IPS DF 6.9 (cell line): ENCODE measurements at regions not wholly inside any gene's neighbourhood (a gene's known extent, or its start where the extent isn't known, plus 50 kb on each side); places are given as distances from the start of the nearest gene placed in this dataset.

Source experiments
- DNase-seq: peaks from one replicate; pipeline ENCODE4 v3.0.0-alpha.2; 2013; ENCODE audit warnings: low read depth, low spot score
- H3K27ac ChIP-seq: one replicate; pipeline ENCODE4 v1.5.1; 2013; ENCODE audit warnings: low read length, control low read depth
- H3K27me3 ChIP-seq: 2 replicates; pipeline ENCODE4 v1.6.1; 2013; ENCODE audit warnings: mild to moderate bottlenecking, low read length; ENCODE audit not compliant: control insufficient read depth, insufficient read depth
- H3K36me3 ChIP-seq: 2 replicates; pipeline ENCODE4 v1.6.1; 2013; ENCODE audit warnings: low read length; ENCODE audit not compliant: control insufficient read depth, insufficient read depth
- H3K4me1 ChIP-seq: 2 replicates; pipeline ENCODE4 v1.6.1; 2013; ENCODE audit warnings: low read length; ENCODE audit not compliant: control insufficient read depth, insufficient read depth
- H3K4me3 ChIP-seq: 2 replicates; pipeline ENCODE4 v1.5.1; 2013; ENCODE audit warnings: mild to moderate bottlenecking, low read length
- H3K9me3 ChIP-seq: 2 replicates; pipeline ENCODE4 v1.6.1; 2013; ENCODE audit warnings: low read length, inconsistent platforms; ENCODE audit not compliant: control insufficient read depth, insufficient read depth
- WGBS: extraction: QIAGEN DNeasy Blood & Tissue Kit; methylation state at CpG from one replicate; pipeline ENCODE4 v1.1.7; 2013; ENCODE audit warnings: mixed read lengths, missing lambda C conversion rate; ENCODE audit not compliant: insufficient read length, insufficient coverage; 5-methylcytosine and 5-hydroxymethylcytosine counted together

GRCh38 chr16:72261127-72261526 lies 89.2 kb upstream of the PMFBP1 start:
- WGBS: no CpG with 5 or more reads among the region's 1 CpG
- Histone ChIP-seq H3K4me1 (peaks cover 3% of the 10 kb centered on the region; the same call in 1 of the 2 replicates), H3K27ac (no peak overlapping the region), H3K4me3 (no peak overlapping the region), H3K27me3 (no peaks in the 10 kb centered on the region), H3K9me3 (no peaks in the 10 kb centered on the region), H3K36me3 (no peaks in the 10 kb centered on the region)
- DNase-seq: no peak

- Histone ChIP-seq H3K36me3 (no peaks in the 10 kb centered on the region), H3K27ac (no peak overlapping the region), H3K27me3 (no peaks in the 10 kb centered on the region), H3K9me3 (no peaks in the 10 kb centered on the region), H3K4me3 (no peak overlapping the region), H3K4me1 (peaks cover 3% of the 10 kb centered on the region; the same call in 1 of the 2 replicates)
- WGBS: no CpG with 5 or more reads among the region's 2 CpGs
- DNase-seq: no peak
Measured at GRCh38 chr16:72256398-72257066, 84.6 kb upstream of the PMFBP1 start.

- WGBS: no CpG with 5 or more reads among the region's 1 CpG
- no peak overlapping the region for H3K27ac ChIP-seq
Measured at GRCh38 chr16:72255786-72256185, 83.8 kb upstream of the PMFBP1 start.

DNA sequence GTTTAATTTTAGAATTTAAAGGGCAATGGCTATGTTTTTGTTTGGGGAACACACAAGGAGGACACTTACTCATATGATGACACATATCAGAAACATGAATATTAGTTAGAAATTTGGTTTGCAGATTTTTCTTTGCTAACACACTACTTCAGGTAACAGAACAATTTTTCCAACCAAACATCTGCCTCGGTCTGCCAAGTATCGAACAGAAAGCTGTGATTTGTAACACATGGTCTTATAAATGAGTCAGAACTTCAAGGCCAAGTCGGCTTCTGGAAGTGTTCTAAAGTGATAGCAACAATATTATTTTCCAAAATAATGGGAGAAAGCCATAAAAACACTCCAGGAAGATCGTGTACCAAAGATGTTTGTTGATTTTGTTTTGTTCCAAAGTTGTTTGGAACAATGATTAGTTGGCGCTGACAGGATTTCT lies 75.9 kb upstream of the PMFBP1 start:
- DNase-seq: no peak
- no peak overlapping the region for H3K4me3 ChIP-seq
- WGBS: no CpG with 5 or more reads among the region's 5 CpGs
- no peaks in the 10 kb centered on the region for H3K36me3 ChIP-seq
- H3K27ac ChIP-seq: no peak overlapping the region
- H3K4me1 ChIP-seq: no peaks in the 10 kb centered on the region
- H3K27me3 ChIP-seq: no peaks in the 10 kb centered on the region
- no peaks in the 10 kb centered on the region for H3K9me3 ChIP-seq

More at GRCh38 chr16:72255786-72256185, 83.8 kb upstream of the PMFBP1 start:
- Histone ChIP-seq H3K36me3 (no peaks in the 10 kb centered on the region), H3K9me3 (no peaks in the 10 kb centered on the region), H3K4me1 (peaks cover 3% of the 10 kb centered on the region; the same call in 1 of the 2 replicates), H3K27me3 (no peaks in the 10 kb centered on the region), H3K4me3 (no peak overlapping the region)
- DNase-seq: no peak

GRCh38 chr16:72246423-72246822 lies 74.5 kb upstream of the PMFBP1 start:
- Histone ChIP-seq H3K27me3 (no peaks in the 10 kb centered on the region), H3K27ac (no peak overlapping the region), H3K4me3 (no peak overlapping the region), H3K9me3 (no peaks in the 10 kb centered on the region), H3K4me1 (no peaks in the 10 kb centered on the region), H3K36me3 (no peaks in the 10 kb centered on the region)
- DNase-seq: no peak
- no CpG with 5 or more reads among the region's 5 CpGs for WGBS

DNA sequence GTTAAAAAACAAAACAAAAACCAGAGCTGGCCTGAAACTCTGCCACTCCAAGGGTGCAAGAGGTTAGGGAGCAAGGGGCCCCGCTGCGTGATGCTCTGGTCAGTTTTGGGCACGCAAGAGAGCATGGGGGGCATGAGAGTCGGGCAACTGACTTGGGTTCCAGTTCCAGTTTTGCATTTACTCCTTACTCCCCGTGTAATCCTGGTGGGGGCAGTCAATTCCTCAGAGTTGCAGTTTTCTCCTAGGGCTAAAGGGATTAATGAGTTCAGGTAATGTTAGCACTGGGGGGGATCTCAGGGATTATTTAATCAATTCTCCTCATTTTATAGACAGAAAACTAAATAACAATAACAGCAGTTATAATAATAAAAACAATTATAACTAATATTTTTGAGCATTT lies 72.9 kb upstream of the PMFBP1 start:
- H3K27ac ChIP-seq: no peak overlapping the region
- no peak for DNase-seq
- no peaks in the 10 kb centered on the region for H3K36me3 ChIP-seq
- no peaks in the 10 kb centered on the region for H3K27me3 ChIP-seq
- H3K4me3 ChIP-seq: no peak overlapping the region
- no CpG with 5 or more reads among the region's 5 CpGs for WGBS
- H3K9me3 ChIP-seq: no peaks in the 10 kb centered on the region
- no peaks in the 10 kb centered on the region for H3K4me1 ChIP-seq

GRCh38 chr16:72243621-72244020 lies 71.7 kb upstream of the PMFBP1 start:
- Histone ChIP-seq H3K27ac (no peak overlapping the region), H3K4me3 (no peak overlapping the region), H3K36me3 (no peaks in the 10 kb centered on the region), H3K9me3 (no peaks in the 10 kb centered on the region), H3K27me3 (no peaks in the 10 kb centered on the region), H3K4me1 (no peaks in the 10 kb centered on the region)
- no peak for DNase-seq
- no CpG with 5 or more reads among the region's 5 CpGs for WGBS

GRCh38 chr16:72242757-72243156 lies 70.8 kb upstream of the PMFBP1 start:
- DNase-seq: no peak
- H3K4me3 ChIP-seq: no peak overlapping the region
- H3K9me3 ChIP-seq: no peaks in the 10 kb centered on the region
- no peaks in the 10 kb centered on the region for H3K27me3 ChIP-seq
- WGBS: no CpG with 5 or more reads among the region's 4 CpGs
- no peaks in the 10 kb centered on the region for H3K36me3 ChIP-seq
- no peaks in the 10 kb centered on the region for H3K4me1 ChIP-seq
- H3K27ac ChIP-seq: no peak overlapping the region

GRCh38 chr16:72241930-72242329 lies 70.0 kb upstream of the PMFBP1 start:
- H3K4me1 ChIP-seq: no peaks in the 10 kb centered on the region
- H3K36me3 ChIP-seq: no peaks in the 10 kb centered on the region
- H3K4me3 ChIP-seq: no peak overlapping the region
- H3K9me3 ChIP-seq: no peaks in the 10 kb centered on the region
- H3K27me3 ChIP-seq: no peaks in the 10 kb centered on the region
- DNase-seq: peak; percentile 13
- WGBS: no CpG with 5 or more reads among the region's 7 CpGs
- no peak overlapping the region for H3K27ac ChIP-seq

DNA sequence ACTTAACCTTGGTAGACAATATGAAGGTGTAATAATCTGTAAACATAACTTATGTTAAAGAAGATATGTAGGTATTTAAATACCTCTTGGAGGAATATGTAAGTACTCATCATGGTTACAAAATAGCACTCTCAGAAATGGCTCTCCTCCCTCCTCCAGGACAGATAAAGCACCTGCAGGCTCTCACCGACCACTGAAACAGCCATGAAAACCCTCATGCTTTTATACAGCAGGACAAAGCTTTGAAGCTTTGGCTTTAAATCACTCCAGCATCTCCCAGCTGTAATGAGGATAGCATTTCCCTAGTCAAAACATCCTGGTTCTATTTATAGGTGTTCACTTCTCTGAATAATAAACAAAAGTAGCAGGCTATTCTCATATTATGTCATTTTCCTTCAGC lies 69.1 kb upstream of the PMFBP1 start:
- Histone ChIP-seq H3K4me3 (no peak overlapping the region), H3K27ac (no peak overlapping the region), H3K9me3 (no peaks in the 10 kb centered on the region), H3K4me1 (no peaks in the 10 kb centered on the region), H3K36me3 (no peaks in the 10 kb centered on the region), H3K27me3 (no peaks in the 10 kb centered on the region)
- DNase-seq: no peak
- WGBS: no CpG with 5 or more reads among the region's 1 CpG

- WGBS: no CpG with 5 or more reads among the region's 2 CpGs
- H3K4me1 ChIP-seq: no peaks in the 10 kb centered on the region
- no peak overlapping the region for H3K4me3 ChIP-seq
- H3K9me3 ChIP-seq: no peaks in the 10 kb centered on the region
- H3K36me3 ChIP-seq: no peaks in the 10 kb centered on the region
- H3K27ac ChIP-seq: no peak overlapping the region
- H3K27me3 ChIP-seq: no peaks in the 10 kb centered on the region
- no peak for DNase-seq
Measured at GRCh38 chr16:72240466-72240865, 68.5 kb upstream of the PMFBP1 start.
